TTC549 (cell line): ENCODE measurements at regions not wholly inside any gene's neighbourhood (a gene's known extent, or its start where the extent isn't known, plus 50 kb on each side); places are given as distances from the start of the nearest gene placed in this dataset.

Experiments used
- FAIRE-seq: peaks from 2 replicates; lab custom pipeline; 2012; peaks lifted over from hg19 to GRCh38; lab: Jason Lieb, UNC

DNA sequence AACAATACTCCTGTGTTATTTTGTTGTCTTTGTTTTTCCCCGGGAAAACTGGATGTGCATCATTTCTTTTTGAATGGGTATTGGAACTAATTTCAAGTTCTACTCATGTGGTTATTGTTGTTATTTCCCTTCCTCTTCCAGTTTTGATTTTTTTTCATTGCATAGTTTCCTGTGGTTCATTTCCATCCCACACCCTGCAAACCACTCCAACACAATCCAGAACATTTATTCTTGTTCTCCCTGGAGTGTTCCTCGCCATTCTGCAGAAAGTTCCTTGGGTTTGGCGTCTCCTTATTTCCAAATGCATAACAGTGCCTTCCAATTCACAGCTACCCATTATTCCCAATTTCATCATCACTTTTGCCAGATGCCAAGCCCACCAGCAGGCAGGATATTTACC is 775.1 kb downstream of the TNS3 start:
- no peak for FAIRE-seq

GRCh38 chr7:46802479-46802878 is 779.4 kb downstream of the TNS3 start:
- FAIRE-seq = no peak

- FAIRE-seq = no peak
Measured at GRCh38 chr7:46791188-46791587, 790.7 kb downstream of the TNS3 start.

DNA sequence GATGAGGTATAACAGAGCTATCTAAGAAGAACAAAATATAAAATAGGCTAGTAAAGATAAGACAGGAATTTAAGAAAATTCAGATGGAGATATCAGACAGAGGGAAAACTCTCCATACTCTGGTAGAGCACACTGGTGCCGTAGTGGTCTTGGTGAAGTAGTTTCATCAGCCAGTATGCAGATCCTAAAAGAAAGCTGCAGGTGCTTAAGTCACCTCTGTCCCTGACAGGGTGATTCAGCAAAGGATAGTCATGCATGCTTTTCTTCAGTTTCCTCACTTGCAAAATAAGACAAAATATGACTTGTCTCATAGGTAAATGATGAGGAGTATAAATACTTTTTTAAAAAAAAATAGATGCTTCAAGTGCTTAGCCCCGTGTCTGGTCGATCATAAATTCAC is 794.9 kb downstream of the TNS3 start:
- no peak for FAIRE-seq

GRCh38 chr7:46786221-46786954 is 795.5 kb downstream of the TNS3 start:
- FAIRE-seq = no peak

DNA sequence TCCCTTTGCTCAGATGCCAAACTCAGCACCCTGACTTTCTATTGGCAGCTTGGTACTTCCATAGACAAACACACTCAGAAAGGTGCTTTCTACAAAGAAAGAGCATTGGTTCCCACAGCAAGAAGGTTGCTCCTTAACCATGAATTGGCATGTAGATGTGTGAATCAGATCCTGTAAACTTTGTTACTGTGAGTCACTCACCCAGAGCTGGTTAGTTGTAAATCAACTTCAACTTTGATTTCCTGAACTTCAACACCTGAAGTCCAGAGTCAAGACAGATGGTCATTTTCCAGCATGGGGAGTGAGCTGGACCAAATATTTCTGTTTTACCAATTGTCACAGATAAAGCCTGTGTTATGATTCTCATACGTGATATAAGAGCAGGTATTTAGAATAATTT is 797.2 kb downstream of the TNS3 start:
- no peak for FAIRE-seq

GRCh38 chr7:46781901-46782439 is 799.9 kb downstream of the TNS3 start:
- FAIRE-seq = no peak

GRCh38 chr7:46776790-46777189 is 805.1 kb downstream of the TNS3 start:
- FAIRE-seq = no peak

DNA sequence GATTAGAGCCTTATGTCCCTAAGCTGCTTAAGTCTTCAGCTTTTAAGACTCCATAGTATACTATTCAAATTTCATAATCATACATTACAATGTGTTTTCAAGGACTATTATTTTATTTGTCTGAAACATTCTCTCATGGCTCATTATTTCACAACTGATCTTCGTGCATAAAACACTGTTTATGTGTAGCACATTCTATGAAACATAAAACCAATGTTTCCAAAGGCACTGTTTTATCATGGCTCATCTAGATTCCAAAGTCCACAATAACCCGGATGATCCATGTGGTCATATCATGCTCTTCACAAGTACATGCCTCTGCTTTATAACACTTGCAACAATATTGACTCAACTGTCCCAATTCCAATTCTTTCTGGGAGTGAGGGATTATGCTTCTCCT is 806.1 kb downstream of the TNS3 start:
- no peak for FAIRE-seq

- no peak for FAIRE-seq
Measured at GRCh38 chr7:46775020-46775419, 806.9 kb downstream of the TNS3 start.

GRCh38 chr7:46774515-46774914 is 807.4 kb downstream of the TNS3 start:
- no peak for FAIRE-seq

GRCh38 chr7:46772776-46773175 is 809.1 kb downstream of the TNS3 start:
- FAIRE-seq = no peak

- no peak for FAIRE-seq
Measured at GRCh38 chr7:46767071-46767470, 814.8 kb downstream of the TNS3 start.

DNA sequence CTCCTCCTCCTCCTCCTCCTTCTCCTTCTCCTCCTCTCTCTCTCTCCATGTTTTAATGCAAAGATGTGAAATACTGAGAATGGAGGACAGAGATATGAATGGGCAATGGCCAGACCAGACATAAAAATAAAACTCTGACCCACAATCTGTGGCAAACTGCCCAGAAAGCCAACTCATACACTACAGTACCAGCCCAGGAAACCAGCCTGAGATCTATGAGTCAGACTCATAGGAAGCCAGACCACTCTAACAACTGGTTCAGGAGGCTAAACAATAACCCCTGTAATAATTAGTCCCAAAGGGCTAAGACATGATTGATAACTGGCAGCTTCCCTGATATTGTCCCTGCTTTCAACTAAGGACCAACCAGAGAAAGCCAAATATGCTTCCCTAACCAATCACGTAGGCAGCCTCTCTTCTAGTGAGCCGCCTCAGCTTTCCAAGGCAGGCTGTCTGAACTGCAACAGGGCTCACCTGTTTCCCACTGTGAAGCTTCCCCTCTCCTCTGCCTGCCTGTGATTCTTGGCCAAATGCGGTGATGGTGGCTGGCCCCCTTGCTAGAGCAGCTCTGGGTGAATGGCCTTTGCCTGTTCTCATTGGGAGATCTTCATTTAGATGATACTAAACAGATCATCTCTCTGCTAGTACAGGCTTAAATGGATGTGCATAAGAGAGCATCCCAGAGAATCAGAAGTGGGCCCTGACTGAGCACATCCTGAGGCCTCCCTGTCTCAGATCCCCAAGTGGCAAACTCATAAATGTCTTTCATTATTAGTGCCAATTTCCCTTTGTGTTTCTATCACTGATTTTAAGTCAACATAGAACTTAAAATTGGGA is 817.6 kb downstream of the TNS3 start:
- FAIRE-seq = no peak

DNA sequence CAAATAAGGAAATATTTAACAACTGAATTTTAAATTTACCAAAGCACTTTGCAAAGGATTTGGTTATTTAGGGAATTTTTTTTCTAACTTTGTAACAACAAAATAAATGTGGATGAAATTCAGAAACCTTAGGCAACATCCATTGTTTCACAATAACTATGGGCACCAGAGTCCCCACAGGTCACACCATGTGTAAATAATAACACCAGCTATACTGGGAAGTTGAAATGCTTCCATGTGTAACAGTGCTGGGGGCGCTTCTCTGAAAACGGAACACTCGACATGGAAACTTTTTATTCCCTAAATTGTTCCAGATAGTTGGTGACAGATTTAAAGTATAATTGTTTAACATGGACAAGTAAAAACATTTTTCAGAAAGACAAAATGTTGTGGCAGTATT is 818.6 kb downstream of the TNS3 start:
- no peak for FAIRE-seq

- FAIRE-seq = no peak
Measured at GRCh38 chr7:46759711-46760480, 822.0 kb downstream of the TNS3 start.

- FAIRE-seq = no peak
Measured at GRCh38 chr7:46756996-46757395, 824.9 kb downstream of the TNS3 start.

DNA sequence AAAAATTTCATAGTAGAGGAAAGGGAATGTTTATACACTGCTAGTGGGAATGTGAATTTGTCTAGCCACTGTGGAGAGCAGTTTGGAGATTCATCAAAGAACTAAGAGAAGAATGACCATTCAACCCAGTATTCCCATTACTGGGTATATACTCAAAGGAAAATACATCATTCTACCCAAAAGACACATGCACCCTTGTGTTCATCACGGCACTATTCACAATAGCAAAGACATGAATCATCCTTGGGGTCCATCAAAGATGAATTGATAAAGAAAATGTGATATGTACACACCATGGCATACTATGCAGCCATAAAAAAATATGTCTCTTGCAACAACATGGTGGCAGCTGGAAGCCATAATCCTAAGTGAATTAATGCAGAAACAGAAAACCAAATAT is 825.7 kb downstream of the TNS3 start:
- no peak for FAIRE-seq

GRCh38 chr7:46755120-46756034 is 826.5 kb downstream of the TNS3 start:
- no peak for FAIRE-seq

DNA sequence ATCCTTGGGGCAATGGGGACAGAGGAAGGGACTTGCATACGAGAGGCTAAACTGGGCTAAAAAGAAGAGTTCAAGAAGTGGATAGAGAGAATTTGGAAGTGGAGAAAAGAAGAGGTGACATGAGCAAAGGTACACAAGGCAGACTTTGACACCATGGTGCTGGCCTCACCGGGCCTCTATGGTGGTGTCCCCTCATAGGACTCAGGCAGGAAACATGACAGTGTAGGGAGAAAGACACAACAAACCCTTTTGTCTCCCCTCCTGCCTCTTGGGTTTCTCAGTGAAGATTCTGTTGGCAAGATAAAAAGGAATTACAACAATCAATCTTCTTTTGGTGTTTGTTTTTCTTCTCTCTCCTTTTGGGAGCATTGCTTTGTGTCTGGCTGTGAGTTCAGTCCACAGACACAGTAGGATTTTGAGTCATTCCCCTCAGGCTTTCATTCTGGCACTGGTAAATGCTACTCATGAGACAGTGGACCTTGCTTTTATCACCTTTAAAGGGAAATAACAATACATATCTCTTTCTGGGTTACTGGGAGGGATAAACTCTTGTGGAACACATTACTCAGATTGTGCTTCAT is 827.7 kb downstream of the TNS3 start:
- no peak for FAIRE-seq

DNA sequence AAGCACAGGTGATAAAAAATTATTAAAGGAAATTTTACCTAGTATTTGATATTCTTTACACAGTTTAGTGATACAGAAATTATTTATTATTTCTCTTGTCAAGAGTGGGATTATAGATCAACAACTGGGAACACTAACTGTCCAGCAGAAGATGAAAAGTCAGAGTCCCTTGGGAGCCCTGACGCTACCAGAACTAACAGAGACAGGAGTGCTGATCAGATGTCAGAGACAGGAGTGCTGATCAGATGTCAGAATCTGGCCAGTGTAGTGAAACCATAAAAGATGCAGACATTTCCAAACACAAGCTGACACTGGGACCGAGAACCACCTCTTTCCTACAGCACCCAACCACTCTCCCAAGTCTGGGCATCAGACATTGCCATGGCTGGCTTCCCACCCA is 828.2 kb downstream of the TNS3 start:
- FAIRE-seq = no peak
